Right cardiac atrium (tissue), 5 donors: ENCODE measurements at regions not wholly inside any gene's neighbourhood (a gene's known extent, or its start where the extent isn't known, plus 50 kb on each side); places are given as distances from the start of the nearest gene placed in this dataset.
"Not testable (repeated sequence)": the region's sequence is repeated elsewhere in the genome, so short reads cannot be mapped to it uniquely, and the experiment has no call there.

Experiments used
- ATAC-seq, 2 donors: fragments of 200-7000 bp; cut with Tn5 transposase; one replicate each; pipeline versions ENCODE4 v1.8.0 to v1.9.1; 2020; ENCODE audit warnings: moderate library complexity in 2 of 2, mild to moderate bottlenecking in 1 of 2
- DNase-seq, 3 donors: peaks; one replicate each; pipeline ENCODE4 v3.0.0-alpha.2; 2020
- H3K27ac ChIP-seq: one replicate; pipeline ENCODE4 v1.5.1; 2013; ENCODE audit warnings: mild to moderate bottlenecking, low read length, control low read depth, moderate library complexity
- H3K27me3 ChIP-seq: one replicate; pipeline ENCODE4 v1.6.1; 2013; ENCODE audit not compliant: control insufficient read depth, insufficient read depth
- H3K4me1 ChIP-seq: one replicate; pipeline ENCODE4 v1.6.1; 2013; ENCODE audit warnings: low read length; ENCODE audit not compliant: control insufficient read depth, insufficient read depth
- H3K4me3 ChIP-seq: one replicate; pipeline ENCODE4 v1.5.1; 2013; ENCODE audit warnings: low read length, control low read depth
- H3K9me3 ChIP-seq: one replicate; pipeline ENCODE4 v1.6.1; 2013; ENCODE audit warnings: low read length; ENCODE audit not compliant: control insufficient read depth
- WGBS: extraction: QIAGEN DNeasy Blood & Tissue Kit; methylation state at CpG from one replicate; pipeline ENCODE4 v1.1.7; 2013; 5-methylcytosine and 5-hydroxymethylcytosine counted together
- intact Hi-C, 4 donors: fragments of 100-400 bp; cut with DNase I; formaldehyde crosslinking; loops; one replicate each; pipeline versions ENCODE4 v1.11.0 to v1.14.0; 2022 to 2023
- donor health status: healthy with polysubstance abuse.
- donor health status: DM: no; HTN: yes; CAD: no.
- donor health status: DM: no; HTN: no; CAD: no.
- donor health status: DM: no; HTN: yes; CAD: no; lungs with severe emphysema.
- donor health status: DM: yes; HTN: yes; CAD: no.

DNA sequence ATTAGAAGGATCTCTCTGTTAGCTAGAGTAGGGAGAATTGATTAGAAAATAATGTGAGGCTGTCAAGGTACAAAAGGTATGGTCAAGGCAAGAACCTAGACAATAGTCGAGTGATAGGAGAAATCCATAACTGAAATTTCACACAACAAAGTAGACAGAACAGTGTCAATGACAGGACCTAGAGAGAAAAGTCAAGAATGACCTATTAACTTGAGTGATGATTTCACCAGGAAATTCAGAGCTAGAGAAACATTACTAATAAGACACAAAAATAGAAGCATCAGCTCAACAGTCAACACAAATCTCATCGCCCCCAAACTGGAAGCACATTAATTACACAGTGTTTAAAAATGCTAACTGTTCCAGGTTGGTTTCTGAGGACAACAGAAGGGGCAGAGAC, 532.4 kb downstream of the CDH10 start:
- DNase-seq (no peak), ATAC-seq (no peak)
- 67% methylated on average over 2 of the region's 2 CpGs for WGBS
- Histone ChIP-seq H3K27me3 (no peaks in the 10 kb centered on the region), H3K9me3 (no peaks in the 10 kb centered on the region), H3K27ac (no peak overlapping the region), H3K4me1 (no peaks in the 10 kb centered on the region), H3K4me3 (no peak overlapping the region)
- intact Hi-C loops = no loop called here

DNA sequence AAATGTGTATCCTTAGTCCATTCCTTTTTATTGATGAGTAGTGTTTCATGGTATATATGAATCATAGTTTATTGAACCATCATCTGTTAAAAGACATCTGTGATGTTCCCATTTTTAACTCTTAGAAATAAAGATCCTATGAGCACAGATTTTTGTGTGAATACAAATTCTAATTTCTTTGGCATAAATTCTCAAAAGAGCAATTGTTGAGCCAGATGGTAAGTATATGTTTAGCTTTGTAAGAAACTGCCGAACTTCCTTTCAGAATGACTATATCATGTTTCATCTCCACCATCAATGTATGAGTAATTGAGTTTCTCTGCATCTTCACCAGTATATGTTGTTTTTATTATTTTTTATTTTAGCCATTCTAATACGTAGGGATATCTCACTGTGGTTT, 526.4 kb downstream of the CDH10 start:
- Histone ChIP-seq H3K27ac (no peak overlapping the region), H3K4me1 (no peaks in the 10 kb centered on the region), H3K4me3 (no peak overlapping the region), H3K9me3 (peaks cover 1% of the 10 kb centered on the region), H3K27me3 (no peaks in the 10 kb centered on the region)
- ATAC-seq = no peak
- DNase-seq = no peak
- 81% methylated on average over 2 of the region's 2 CpGs for WGBS
- intact Hi-C loops = no loop called here

DNA sequence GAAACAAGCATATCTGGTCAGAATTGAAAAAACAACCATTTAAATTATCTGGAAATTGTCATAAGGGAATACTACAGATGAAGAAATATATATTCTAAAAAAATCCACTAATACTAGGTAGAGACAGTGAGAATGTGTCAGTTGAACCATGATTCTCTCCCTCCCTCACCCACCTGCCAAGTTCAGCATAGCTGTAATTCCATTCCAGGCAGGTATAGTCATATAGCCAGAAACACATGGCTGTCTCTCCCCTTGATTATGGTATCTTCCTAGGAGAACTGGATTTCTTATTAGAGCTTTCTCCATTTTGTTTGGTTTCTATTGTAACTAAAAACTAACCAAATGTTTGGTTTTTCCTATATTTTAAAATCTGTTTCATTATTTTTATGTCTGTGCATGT, 509.2 kb downstream of the CDH10 start:
- H3K27me3 ChIP-seq = no peaks in the 10 kb centered on the region
- no peak overlapping the region for H3K27ac ChIP-seq
- H3K4me3 ChIP-seq = no peak overlapping the region
- no peaks in the 10 kb centered on the region for H3K9me3 ChIP-seq
- intact Hi-C loops = no loop called here
- no peak for ATAC-seq
- H3K4me1 ChIP-seq = no peaks in the 10 kb centered on the region
- no peak for DNase-seq

DNA sequence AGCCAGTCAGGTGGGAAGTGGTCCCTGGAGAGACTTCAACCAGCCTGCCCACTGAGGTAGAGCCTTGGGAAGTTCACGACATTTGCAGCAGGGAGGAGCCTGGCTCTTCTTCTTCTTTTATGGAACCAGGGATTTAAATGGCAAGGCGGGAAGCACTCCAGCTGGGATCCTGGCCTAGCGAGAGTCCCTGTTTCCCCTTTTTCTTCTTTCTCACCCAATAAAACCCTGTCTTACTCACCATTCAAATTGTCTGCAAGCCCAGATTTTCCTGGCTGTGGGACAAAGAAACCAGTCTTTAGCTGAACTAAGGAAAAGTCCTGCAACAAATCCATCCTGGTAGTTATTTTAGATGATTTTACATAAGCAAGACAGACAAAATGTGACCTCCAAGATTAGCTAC, 503.7 kb downstream of the CDH10 start:
- no peaks in the 10 kb centered on the region for H3K27me3 ChIP-seq
- H3K27ac ChIP-seq = no peak overlapping the region
- DNase-seq (peak; percentile 34 to 74 (median 53)), ATAC-seq (peak in 1 of 2 donors; percentile 26)
- no peaks in the 10 kb centered on the region for H3K9me3 ChIP-seq
- intact Hi-C loops = no loop called here
- no peak overlapping the region for H3K4me3 ChIP-seq
- no peaks in the 10 kb centered on the region for H3K4me1 ChIP-seq
- 56% methylated on average over 3 of the region's 3 CpGs for WGBS

DNA sequence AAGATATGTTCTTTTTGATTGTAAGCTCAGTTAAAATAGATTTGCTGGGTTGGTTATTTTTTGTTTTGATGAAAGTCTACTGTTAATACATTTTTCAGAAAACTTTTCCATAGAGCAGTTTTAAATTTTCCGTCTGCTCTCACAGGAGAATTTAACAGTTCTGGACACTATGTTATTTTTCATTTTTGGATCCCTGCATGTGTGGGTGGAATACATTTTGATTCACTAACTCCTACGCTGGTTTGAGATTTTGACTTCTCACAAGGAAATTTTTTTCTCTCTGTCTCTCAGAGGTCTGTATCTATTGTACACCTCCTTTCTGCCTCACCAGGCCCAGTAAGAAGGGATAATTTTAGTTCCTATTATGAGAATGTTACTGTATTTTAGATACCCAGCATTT, 502.4 kb downstream of the CDH10 start:
- Histone ChIP-seq H3K4me3 (no peak overlapping the region), H3K27me3 (no peaks in the 10 kb centered on the region), H3K4me1 (no peaks in the 10 kb centered on the region), H3K27ac (no peak overlapping the region), H3K9me3 (no peaks in the 10 kb centered on the region)
- no peak for DNase-seq
- 49% methylated on average over 2 of the region's 2 CpGs for WGBS
- intact Hi-C loops = no loop called here
- no peak for ATAC-seq

DNA sequence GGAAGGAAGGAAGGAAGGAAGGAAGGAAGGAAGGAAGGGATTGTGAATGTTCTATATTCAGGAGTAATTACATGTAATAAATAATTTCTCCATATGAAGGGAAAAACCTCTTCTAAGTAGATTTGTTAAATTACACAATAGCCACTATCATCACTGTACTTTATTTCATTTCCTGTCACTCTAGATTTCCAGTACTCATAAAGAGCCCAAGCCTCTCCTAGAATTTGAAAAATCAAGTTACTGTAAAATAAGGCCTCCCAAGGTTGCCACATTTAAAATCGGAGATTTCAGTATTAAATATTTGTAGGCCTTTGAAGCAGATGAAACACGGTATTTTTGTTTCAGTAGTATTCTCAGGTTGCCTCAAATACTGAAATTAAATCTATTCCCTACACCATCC, 499.0 kb downstream of the CDH10 start:
- 92% methylated on average over 2 of the region's 2 CpGs for WGBS

DNA sequence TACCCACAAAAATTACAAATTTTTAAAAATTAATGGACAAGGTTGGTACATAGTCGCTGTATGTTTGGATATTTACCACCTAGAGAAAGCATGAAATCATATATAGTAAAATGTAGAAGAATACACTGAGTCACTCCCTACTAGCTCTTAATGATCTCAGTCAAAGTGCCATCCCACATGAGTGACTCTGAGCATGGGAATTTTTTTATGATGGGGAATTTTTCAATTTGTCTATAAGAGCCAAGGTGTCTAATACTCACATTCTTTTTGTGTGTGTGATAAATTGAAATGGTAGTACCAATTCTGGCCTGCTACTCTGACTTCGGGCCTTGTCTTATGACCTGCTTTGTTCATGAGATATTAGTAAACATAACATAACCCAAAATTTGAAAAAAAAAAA, 483.2 kb downstream of the CDH10 start:
- ATAC-seq = no peak
- intact Hi-C loops = no loop called here
- no peaks in the 10 kb centered on the region for H3K4me1 ChIP-seq
- no peak overlapping the region for H3K4me3 ChIP-seq
- H3K27ac ChIP-seq = no peak overlapping the region
- H3K9me3 ChIP-seq = peaks cover 2% of the 10 kb centered on the region
- WGBS = 80% methylated on average over 2 of the region's 2 CpGs
- H3K27me3 ChIP-seq = no peaks in the 10 kb centered on the region
- DNase-seq = no peak

More for the DNA sequence above, 499.0 kb downstream of the CDH10 start:
- DNase-seq (no peak), ATAC-seq (no peak)
- H3K27ac ChIP-seq = no peak overlapping the region
- no peak overlapping the region for H3K4me3 ChIP-seq
- intact Hi-C loops = no loop called here
- peaks cover 1% of the 10 kb centered on the region for H3K9me3 ChIP-seq
- no peaks in the 10 kb centered on the region for H3K4me1 ChIP-seq
- H3K27me3 ChIP-seq = no peaks in the 10 kb centered on the region

DNA sequence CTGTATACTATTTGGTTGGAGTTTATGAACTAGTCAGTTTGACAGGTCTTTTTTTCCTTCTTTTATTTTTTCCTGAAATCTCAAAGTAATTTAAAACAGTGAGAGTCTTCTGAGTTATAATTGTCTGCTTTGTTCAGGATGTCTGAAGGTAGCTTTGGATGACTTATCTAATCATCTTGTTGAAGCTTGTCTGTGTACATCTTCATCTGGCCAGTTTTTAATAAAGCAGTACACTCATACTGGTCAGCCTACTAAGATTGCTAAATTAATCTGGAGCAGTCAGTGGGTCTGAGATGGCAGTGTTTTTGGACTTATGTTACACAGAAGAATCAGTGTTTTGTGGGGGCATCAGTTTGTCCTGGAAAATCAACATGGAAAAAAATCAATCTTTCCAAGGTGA, 482.4 kb downstream of the CDH10 start:
- Histone ChIP-seq H3K4me3 (no peak overlapping the region), H3K4me1 (no peaks in the 10 kb centered on the region), H3K9me3 (peaks cover 2% of the 10 kb centered on the region), H3K27me3 (no peaks in the 10 kb centered on the region), H3K27ac (no peak overlapping the region)
- no peak for DNase-seq
- ATAC-seq = no peak
- intact Hi-C loops = no loop called here

DNA sequence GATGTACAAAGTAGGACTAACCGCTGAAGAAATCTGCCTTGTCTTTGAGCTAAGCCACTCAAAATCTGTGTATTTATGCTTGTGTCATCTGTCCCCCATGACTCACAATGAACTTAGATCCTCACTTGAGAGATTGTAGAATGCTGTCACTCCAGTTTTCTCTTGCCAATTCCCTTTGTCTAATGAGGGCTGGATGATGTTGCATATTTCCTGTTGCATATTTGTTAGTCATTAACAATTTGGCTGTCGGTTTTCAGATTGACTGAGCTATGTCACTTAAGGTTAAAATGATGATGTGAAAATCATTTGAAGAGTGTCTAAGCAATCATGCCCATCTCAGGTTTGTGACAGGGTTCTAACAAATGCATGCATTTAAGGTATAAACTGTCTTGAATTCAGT, 481.7 kb downstream of the CDH10 start:
- no peak for DNase-seq
- ATAC-seq = no peak
- Histone ChIP-seq H3K4me1 (no peaks in the 10 kb centered on the region), H3K9me3 (peaks cover 2% of the 10 kb centered on the region), H3K4me3 (no peak overlapping the region), H3K27ac (no peak overlapping the region), H3K27me3 (no peaks in the 10 kb centered on the region)
- WGBS = 69% methylated on average over 2 of the region's 2 CpGs
- intact Hi-C loops = no loop called here

DNA sequence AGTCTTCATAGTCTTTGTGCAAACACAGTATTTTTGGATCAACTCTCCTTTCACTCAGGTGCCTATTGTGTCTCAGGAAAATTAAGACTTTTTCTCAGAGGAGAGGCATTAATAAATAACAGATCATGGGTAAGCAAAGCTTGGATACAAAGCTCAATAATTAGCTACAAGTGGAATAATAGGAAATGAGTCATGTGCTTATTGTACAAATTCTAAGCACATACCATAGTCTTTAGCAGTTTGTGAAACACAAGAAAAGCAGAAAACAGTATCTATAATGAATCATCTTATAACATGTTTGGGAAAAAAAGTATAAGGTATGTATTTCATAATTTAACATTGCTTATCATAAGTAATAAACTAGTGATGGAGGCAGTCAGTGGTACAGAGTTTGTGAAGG, 477.0 kb downstream of the CDH10 start:
- Histone ChIP-seq H3K9me3 (peaks cover 2% of the 10 kb centered on the region), H3K4me1 (no peaks in the 10 kb centered on the region), H3K27ac (no peak overlapping the region), H3K4me3 (no peak overlapping the region), H3K27me3 (no peaks in the 10 kb centered on the region)
- ATAC-seq (no peak), DNase-seq (no peak)
- intact Hi-C loops = no loop called here

DNA sequence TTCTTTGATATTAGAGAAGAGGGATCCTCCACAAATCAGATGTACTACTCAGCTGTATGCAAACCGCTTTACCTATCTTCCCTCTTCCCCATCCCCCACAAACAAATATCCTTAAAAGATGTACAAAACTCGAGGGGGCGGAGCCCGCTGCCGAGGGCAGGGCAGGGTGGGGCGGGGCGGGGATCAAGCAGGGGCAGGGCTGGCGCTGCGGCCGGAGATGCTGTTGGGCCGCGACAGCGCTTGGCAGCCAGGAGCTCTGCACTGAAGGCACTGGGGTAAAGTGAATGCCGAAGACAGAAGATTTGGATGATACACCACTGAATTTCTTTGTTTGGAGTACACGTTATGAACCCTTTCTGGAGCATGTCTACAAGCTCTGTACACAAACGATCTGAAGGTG, 474.8 kb downstream of the CDH10 start:
- Histone ChIP-seq H3K9me3 (no peaks in the 10 kb centered on the region), H3K4me1 (no peaks in the 10 kb centered on the region), H3K4me3 (no peak overlapping the region), H3K27ac (no peak overlapping the region), H3K27me3 (no peaks in the 10 kb centered on the region)
- no peak for ATAC-seq
- intact Hi-C loops = no loop called here
- 91% methylated on average over 16 of the region's 16 CpGs for WGBS
- peak in 1 of 3 donors; percentile 21 for DNase-seq

DNA sequence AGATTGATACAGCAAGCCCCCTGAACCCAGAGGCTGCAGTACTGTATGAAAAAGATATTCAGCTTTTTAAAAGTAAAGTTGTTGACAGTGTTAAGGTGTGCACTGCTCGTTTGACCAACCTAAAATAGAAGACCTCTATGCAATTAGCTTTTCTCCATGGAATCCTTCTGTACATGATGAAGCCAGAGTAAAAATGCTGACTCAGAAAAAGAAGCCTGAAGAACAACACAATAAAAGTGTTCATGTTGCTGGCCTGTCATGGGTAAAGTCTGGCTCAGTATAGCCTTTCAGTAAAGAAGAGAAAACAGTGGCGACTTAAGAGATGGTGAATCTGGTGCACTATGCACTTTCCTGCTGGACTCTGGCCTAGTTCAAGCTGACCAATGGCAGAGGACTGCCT, 473.8 kb downstream of the CDH10 start:
- WGBS = 67% methylated on average over 2 of the region's 2 CpGs
- intact Hi-C loops, ATAC-seq: not testable (repeated sequence)

More for the DNA sequence above, 473.8 kb downstream of the CDH10 start:
- not testable (repeated sequence) for H3K4me1 ChIP-seq, H3K4me3 ChIP-seq, H3K27me3 ChIP-seq, H3K27ac ChIP-seq, DNase-seq, H3K9me3 ChIP-seq
